Stimulated activated CD4-positive, alpha-beta T cell treated with anti-CD3 and anti-CD28 coated beads, Interleukin-4, amount 100 ng/mL, for 1 hour (primary cell): ENCODE measurements at regions not wholly inside any gene's neighbourhood (a gene's known extent, or its start where the extent isn't known, plus 50 kb on each side); places are given as distances from the start of the nearest gene placed in this dataset.

ENCODE experiments used
- DNase-seq: peaks from one replicate; pipeline ENCODE4 v3.0.0-alpha.2; 2020

DNA sequence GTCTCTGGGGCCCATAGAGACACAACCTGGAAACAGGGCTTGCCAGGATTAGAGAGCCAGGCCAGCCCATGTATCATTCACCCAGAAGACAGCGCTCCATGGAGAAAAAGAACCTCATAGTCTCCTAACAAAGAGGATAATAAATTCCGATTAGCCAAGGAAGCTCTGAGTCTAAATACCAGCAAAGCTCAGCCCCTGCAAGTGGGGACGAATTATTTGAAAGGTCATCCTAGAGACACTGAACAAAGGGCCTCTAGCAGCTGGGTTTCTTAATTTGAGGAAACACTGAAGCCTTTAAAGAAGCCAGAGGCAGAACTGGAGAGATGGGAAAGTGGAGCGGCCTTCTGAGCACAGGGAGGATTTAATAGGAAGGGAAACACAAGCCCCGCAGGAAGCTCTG, 287.1 kb upstream of the ZNF462 start:
- DNase-seq, result no peak

DNA sequence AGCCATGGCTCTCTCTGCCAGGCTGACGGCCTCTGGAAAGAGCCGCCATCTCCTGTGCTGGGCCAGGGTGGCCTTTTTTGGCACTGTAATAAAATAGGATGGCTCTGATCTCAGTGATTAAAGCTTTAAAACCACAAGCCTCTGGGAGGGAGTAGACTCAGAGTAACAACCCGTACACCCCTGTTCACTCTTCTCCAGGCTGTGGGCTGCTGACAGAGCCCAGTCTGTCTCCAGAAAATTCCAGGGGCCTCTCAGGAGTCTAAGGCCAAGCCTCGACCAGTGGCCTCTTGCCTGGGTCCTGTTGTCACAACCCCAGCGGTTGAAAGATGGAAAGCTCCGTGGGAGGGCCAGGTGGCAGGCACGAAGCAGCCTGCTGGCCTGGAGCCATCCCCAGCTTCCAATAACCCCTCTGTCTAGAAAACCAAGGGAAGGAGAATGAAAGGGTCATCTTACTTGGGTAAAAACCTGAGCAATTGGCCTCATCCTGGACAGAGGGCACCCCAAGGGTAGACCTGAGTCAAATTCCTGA, 286.7 kb upstream of the ZNF462 start:
- no peak for DNase-seq

DNA sequence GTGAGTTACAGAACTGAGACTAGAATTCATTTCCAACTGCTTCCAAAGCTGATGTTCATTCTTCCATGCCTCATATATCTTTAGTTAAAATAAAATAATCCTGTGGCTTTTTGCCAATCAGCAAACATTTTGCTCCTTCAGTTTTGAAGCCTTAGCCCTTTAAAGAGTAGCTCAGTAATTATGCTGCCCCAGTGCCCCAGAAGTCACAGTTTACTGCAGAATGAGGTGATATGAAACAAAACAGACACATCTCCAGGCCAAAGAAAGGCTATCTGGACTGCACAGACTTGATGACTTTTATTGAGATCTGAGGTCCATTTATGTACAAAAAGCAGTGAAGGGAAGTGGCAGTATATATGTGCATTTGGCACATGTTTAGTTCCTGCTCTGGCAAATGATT, 285.8 kb upstream of the ZNF462 start:
- DNase-seq, result no peak

- DNase-seq, result no peak
Measured at GRCh38 chr9:106580546-106580945, 282.4 kb upstream of the ZNF462 start.

GRCh38 chr9:106581973-106582372, 281.0 kb upstream of the ZNF462 start:
- DNase-seq, result no peak

DNA sequence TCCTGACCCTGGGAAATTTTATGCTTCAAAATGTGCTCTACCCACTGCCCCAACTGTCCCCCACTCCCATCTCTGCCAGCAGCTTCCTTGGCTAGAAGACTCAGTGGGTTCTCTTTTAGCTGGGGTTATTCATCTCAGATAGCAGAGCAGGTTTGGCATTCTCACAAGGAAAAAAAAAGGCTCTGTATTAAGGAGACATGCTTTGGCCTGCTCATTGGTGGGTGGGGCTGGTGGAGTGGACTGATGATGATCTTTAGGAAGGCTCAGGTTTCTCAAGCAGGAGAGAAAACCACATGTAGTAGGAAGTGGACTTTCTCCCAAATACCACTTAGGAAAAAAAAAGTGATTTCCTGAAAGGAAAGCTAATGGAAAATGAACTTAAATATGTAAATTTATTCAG, 279.2 kb upstream of the ZNF462 start:
- no peak for DNase-seq

DNA sequence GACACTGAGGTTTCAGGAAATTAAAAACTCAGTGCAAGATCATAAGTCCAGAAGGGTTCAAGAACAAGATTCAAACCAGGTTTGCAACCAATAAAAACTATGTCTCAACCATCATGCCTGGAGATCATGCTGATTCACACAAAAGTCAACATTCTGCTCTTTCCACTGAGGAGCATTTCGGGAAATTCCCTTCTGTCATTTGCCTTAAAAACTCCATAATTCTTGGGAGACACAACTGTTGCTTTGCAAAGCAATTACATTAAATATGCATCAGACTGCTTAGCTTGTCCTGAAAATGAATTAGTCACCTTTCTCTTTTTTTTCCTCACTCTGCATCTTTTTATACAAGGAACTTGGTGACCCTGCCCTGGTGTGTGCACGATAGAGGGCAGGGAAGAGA, 275.9 kb upstream of the ZNF462 start:
- no peak for DNase-seq

DNA sequence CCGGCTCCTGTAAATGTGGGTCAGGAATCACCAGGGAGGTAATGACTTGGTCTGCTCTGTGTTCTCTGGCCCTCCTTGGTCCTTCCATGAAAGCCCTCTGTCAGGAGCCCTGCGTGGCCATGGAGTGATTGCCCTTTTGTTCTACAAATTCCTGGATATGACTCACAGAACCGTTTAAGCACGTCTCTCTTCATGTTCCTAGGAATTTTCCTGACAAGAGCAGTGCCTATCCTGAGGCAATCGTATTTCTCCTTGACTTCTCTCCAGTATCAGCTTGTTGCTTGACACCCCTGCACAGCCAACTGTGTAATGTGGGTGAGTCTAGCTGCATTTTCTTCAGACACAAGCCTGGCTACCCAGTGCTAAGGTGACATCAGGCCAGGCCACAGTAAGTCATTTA, 274.3 kb upstream of the ZNF462 start:
- DNase-seq, result no peak

- DNase-seq, result no peak
Measured at GRCh38 chr9:106590759-106591505, 272.0 kb upstream of the ZNF462 start.

GRCh38 chr9:106593201-106593600, 269.8 kb upstream of the ZNF462 start:
- no peak for DNase-seq

GRCh38 chr9:106596984-106597383, 266.0 kb upstream of the ZNF462 start:
- no peak for DNase-seq

DNA sequence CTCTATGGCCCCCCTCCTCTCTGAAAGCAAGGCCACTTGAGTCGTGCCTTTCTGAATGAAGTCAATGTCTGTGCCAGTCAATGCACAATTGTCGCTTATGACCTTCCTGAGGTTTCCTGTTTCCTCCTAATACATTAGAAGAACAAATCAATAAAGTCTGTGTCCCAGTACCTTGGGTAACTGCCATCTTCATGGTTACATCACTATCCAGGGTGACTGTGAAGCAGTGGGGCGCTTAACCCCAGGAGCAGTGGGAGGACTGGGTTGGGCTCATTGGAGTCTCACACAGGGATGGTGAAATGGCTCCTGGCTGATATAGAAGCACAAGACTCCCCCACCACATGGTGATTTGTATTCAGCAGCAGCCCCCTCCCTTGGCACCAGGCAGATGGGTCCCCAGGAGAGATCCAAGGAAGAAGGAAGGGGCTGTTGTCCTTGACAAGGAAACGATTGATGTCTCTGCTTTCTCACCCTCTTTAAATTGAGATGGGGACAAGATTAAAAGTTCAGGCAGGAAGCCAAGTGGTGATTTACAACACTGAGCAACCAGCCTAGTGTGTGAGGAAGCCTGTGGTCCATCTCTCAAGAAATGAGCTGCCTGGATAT, 261.9 kb upstream of the ZNF462 start:
- DNase-seq, result no peak

- no peak for DNase-seq
Measured at GRCh38 chr9:106602344-106602743, 260.6 kb upstream of the ZNF462 start.

DNA sequence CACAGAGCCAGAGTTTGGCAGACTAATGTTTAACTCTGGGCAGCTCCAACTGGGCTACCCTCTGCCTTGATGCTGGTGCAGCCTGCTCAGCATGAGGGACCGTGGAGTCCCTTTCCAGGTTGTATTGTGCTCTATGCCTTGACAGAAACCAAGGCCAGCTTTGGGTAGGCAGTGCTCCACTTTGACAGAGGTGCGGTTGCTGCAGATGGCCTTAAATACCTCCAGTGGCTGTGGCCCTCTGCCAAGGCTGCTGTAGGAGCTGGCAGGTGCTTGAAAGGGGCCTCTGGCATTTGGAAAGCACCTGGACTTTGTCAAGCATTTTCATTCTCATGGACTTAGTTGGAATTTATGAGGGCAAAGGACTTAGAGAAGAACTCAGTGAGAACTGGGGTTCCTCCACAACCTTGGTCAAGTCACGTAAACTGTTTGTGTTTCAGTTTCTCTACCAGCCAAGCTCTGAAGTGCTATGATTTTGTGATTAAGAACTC, 249.7 kb upstream of the ZNF462 start:
- DNase-seq, result no peak

DNA sequence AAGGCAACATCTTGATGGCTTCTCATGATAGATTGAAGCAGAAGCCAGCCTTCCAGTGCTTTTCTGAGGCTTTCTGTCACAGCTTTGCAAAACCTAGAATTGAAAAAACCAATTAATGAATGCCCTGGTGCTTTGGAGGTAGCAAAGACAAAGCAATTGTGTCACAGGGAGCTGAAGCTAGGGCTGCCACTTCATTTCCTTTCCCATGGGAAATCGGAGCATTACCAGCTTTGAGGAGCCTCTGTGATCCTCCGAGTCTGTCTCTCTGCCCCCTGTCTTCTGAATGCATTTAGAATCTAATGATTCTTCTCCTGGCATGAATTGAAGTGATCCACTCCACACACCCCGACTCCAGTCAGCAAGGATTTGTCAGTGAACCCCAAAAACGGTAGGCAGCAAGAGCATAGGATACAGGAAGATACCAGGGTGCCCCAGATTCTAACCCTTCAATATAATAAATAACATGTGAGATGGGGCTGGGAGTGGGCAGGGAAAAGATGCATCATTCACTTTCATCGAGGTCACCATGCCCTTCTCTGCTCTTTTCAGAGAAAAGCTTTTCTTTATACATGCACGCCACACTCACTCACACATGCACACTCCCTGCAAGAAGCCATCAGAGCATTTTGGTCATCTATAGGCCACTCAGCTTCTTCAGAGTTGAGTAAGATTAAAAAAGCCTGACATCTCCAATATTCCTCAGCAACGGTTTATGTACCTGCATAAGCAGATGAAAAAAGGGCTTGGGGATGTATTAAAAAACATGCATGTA, 247.7 kb upstream of the ZNF462 start:
- DNase-seq, result no peak

GRCh38 chr9:106616026-106616425, 246.9 kb upstream of the ZNF462 start:
- no peak for DNase-seq

- DNase-seq, result no peak
Measured at GRCh38 chr9:106616851-106617345, 246.1 kb upstream of the ZNF462 start.

DNA sequence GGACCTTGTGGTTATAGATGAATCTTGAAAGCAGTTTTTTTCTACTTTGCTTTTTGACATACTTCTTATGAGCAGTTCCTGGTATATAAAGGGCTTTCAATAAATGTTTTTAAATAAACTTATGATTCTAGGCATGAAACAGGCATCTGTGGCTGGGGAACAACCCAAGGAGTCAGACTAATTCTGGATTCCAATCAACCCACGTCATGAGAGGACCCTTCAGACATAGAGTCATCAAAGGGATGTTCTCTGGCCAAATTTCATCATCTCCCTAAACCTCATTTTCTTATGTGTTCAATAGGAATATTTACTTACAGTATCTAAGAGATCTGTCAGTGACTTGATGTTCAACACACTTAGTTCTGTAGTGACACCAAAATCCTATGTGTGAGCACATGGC, 243.8 kb upstream of the ZNF462 start:
- DNase-seq, result no peak

DNA sequence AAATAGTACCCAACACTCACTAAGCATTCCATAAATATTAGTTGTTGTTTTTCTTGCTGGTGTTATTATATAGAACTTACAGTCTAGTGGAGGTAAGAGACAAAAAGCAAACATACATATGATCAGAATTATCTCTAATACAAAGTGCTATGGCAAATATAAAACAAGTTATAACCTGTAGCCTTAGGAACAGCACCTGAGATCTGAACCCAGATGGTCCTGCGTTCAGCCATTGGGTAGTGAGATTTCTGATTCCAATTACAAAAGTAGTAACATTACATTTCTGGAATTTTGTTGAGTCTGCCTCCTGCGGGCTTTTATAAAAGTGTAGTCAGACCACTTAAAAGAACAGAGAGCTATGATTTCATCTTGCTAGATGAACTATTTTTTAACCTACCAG, 242.9 kb upstream of the ZNF462 start:
- no peak for DNase-seq

DNA sequence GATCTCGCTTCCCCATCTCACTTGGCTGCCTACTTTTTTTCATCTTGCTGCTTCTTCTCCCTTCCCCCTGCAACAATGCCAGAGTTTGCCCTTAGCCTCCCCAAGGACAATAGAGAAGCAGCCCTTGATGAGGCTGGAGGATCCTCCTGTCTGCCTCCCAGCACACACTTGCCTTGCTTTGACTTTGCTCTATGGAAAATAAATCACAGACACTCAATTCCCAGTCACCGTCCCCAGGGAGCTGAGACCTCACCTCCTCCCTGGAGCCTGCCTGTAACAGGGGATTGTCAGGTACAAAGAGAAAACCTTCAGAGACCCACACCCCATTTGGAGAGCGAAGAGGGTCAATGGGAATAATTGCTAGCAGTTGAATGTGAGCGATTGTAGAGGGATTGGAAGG, 242.1 kb upstream of the ZNF462 start:
- DNase-seq, result no peak

- no peak for DNase-seq
Measured at GRCh38 chr9:106621313-106622163, 241.4 kb upstream of the ZNF462 start.

GRCh38 chr9:106622164-106622487, 240.8 kb upstream of the ZNF462 start:
- DNase-seq, result no peak

DNA sequence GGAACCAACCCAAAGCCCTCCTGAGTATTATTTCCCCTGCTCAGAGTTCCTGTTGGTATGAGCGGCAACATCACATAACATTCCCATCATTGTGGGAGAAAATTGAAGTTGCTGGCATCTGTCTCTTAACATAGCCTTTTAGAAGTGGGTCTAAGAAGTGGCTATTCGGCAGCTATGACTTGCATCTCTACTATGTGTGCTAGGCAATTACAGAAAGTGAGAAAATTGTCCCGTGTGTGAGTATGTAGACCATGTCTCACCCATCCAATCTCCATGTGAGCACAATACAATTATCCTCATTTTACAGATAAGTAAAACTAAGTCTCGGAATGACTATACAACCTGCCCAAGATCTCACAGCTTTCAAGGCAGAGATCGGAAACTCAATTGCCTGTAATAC, 239.4 kb upstream of the ZNF462 start:
- no peak for DNase-seq
